GM12878 (cell line): ENCODE measurements at regions not wholly inside any gene's neighbourhood (a gene's known extent, or its start where the extent isn't known, plus 50 kb on each side); places are given as distances from the start of the nearest gene placed in this dataset.

Source experiments
- ATAC-seq: fragments of 200-7000 bp; cut with Tn5 transposase; 3 replicates; pipeline ENCODE4 v1.9.1; 2020; ENCODE audit warnings: mild to moderate bottlenecking, moderate library complexity
- BruUV-seq: library from RNA; stranded (reverse); fragments of 400-500 nt; replicated peaks from 2 replicates; lab custom pipeline; 2021; lab: Mats Ljungman, UMichigan
- CTCF ChIA-PET: fragments of 300-600 bp; sonication (Branson Sonifier 250); formaldehyde crosslinking; extraction: SDS; loops from one replicate; lab custom pipeline; 2021; ENCODE audit warnings: inconsistent platforms; lab: Yijun Ruan, JAX
- POLR2A ChIA-PET: fragments of 350-600 bp; formaldehyde crosslinking; extraction: SDS; loops from one replicate; lab custom pipeline; 2021; ENCODE audit warnings: inconsistent platforms; lab: Charles Lee
- RAD21 ChIA-PET: fragments of 300-600 bp; sonication (Branson Sonifier 250); formaldehyde crosslinking; loops from one replicate; lab custom pipeline; 2023; ENCODE audit warnings: antibody characterized with exemption; ENCODE audit not compliant: unreplicated experiment; lab: Charles Lee
- SMC1A ChIA-PET: fragments of 300-600 bp; sonication (Branson Sonifier 250); formaldehyde crosslinking; loops from one replicate; lab custom pipeline; 2023; ENCODE audit not compliant: unreplicated experiment, uncharacterized antibody; lab: Charles Lee
- DNase-seq: peaks from one replicate; pipeline ENCODE4 v3.0.0-alpha.2; 2011; ENCODE audit warnings: low read depth, low spot score
- FAIRE-seq: peaks from 3 replicates; lab custom pipeline; 2011; peaks lifted over from hg19 to GRCh38; lab: Jason Lieb, UNC
- H2AFZ ChIP-seq: 2 replicates; pipeline ENCODE4 v1.6.0; 2011; ENCODE audit warnings: low read depth, low read length, control low read depth; ENCODE audit not compliant: control insufficient read depth
- H3K27ac ChIP-seq: 2 replicates; pipeline ENCODE4 v1.5.1; 2011; ENCODE audit warnings: control low read depth; ENCODE audit not compliant: control insufficient read depth, insufficient read depth
- H3K27me3 ChIP-seq, 2 experiments: replicated peaks in 1 of 2; 2 replicates each; pipeline versions ENCODE4 v1.6.0 to v1.6.1; 2011; ENCODE audit warnings: low read length in 1 of 2; ENCODE audit not compliant: control insufficient read depth in 2 of 2, insufficient read depth in 2 of 2
- H3K36me3 ChIP-seq, 2 experiments: 2 replicates each; pipeline ENCODE4 v1.5.1; 2011; ENCODE audit warnings: low read length in 1 of 2; ENCODE audit not compliant: control insufficient read depth in 2 of 2, insufficient read depth in 2 of 2
- H3K4me1 ChIP-seq: 2 replicates; pipeline ENCODE4 v1.6.1; 2011; ENCODE audit warnings: mild to moderate bottlenecking, low read length, moderate library complexity, mixed read lengths; ENCODE audit not compliant: control insufficient read depth, insufficient read depth
- H3K4me2 ChIP-seq: 2 replicates; pipeline ENCODE4 v1.6.0; 2011; ENCODE audit warnings: control low read depth; ENCODE audit not compliant: control insufficient read depth, insufficient read depth
- H3K4me3 ChIP-seq: fragments of 200-600 bp; sonication (generic); 2 replicates; pipeline ENCODE4 v1.5.1; 2016
- H3K79me2 ChIP-seq: 2 replicates; pipeline ENCODE4 v1.6.0; 2011; ENCODE audit warnings: low read length; ENCODE audit not compliant: control insufficient read depth, insufficient read depth
- H3K9ac ChIP-seq: 2 replicates; pipeline ENCODE4 v1.8.0; 2011; ENCODE audit warnings: low read length, control low read depth, mixed read lengths; ENCODE audit not compliant: control insufficient read depth, insufficient read depth
- H3K9me3 ChIP-seq: replicated peaks from 3 replicates; pipeline ENCODE4 v1.5.1; 2011; ENCODE audit warnings: mild to moderate bottlenecking, low read length; ENCODE audit not compliant: control insufficient read depth, insufficient read depth
- H4K20me1 ChIP-seq: 2 replicates; pipeline ENCODE4 v1.6.0; 2011; ENCODE audit not compliant: control insufficient read depth, insufficient read depth
- ASH2L ChIP-seq: fragments of 300-600, 200-600 bp; sonication (generic); IDR thresholded peaks from 2 replicates; pipeline ENCODE4 v1.6.1; 2017; ENCODE audit warnings: low read depth, mild to moderate bottlenecking, borderline replicate concordance
- BCL11A ChIP-seq: IDR thresholded peaks from 2 replicates; pipeline ENCODE4 v1.6.1; 2011; ENCODE audit warnings: low read depth, low read length
- CHD2 ChIP-seq: IDR thresholded peaks from 2 replicates; pipeline ENCODE4 v1.6.1; 2011; ENCODE audit warnings: low read depth, low read length, improper control_type of control experiment, borderline replicate concordance
- LARP7 ChIP-seq: fragments of 450-650 bp; IDR thresholded peaks from 2 replicates; pipeline ENCODE4 v1.6.1; 2017; ENCODE audit warnings: mild to moderate bottlenecking
- NR2C1 ChIP-seq: fragments of 450-650 bp; IDR thresholded peaks from 2 replicates; pipeline ENCODE4 v1.6.1; 2017; ENCODE audit warnings: antibody characterized with exemption, mild to moderate bottlenecking, moderate library complexity
- PAX5 ChIP-seq: IDR thresholded peaks from 2 replicates; pipeline ENCODE4 v1.6.1; 2011; ENCODE audit warnings: low read depth, low read length, borderline replicate concordance
- RELA ChIP-seq: fragments of 450-650 bp; IDR thresholded peaks from 2 replicates; pipeline ENCODE4 v1.8.0; 2014; ENCODE audit warnings: borderline replicate concordance; ENCODE audit not compliant: partially characterized antibody
- SMARCA5 ChIP-seq: fragments of 450-650 bp; IDR thresholded peaks from 2 replicates; pipeline ENCODE4 v1.6.1; 2017; ENCODE audit warnings: mild to moderate bottlenecking
- TCF3 ChIP-seq: IDR thresholded peaks from 2 replicates; pipeline ENCODE4 v1.6.1; 2012; ENCODE audit warnings: low read depth, mild to moderate bottlenecking, low read length, borderline replicate concordance; ENCODE audit not compliant: insufficient read depth
- TCF7 ChIP-seq: IDR thresholded peaks from 2 replicates; pipeline ENCODE4 v1.6.1; 2014; ENCODE audit warnings: antibody characterized with exemption, borderline replicate concordance
- ZNF384 ChIP-seq: IDR thresholded peaks from 2 replicates; pipeline ENCODE4 v1.6.1; 2012; ENCODE audit warnings: low read depth, mild to moderate bottlenecking, low read length, improper control_type of control experiment, borderline replicate concordance
- WGBS: methylation state at CpG from one replicate; pipeline ENCODE4 v1.1.6; 2016; ENCODE audit warnings: low lambda C conversion rate; ENCODE audit not compliant: insufficient replicate concordance, insufficient coverage; ENCODE audit errors: missing lambda C conversion rate; 5-methylcytosine and 5-hydroxymethylcytosine counted together
- in situ Hi-C: fragments of 300-500 bp; cut with MboI; formaldehyde crosslinking; loops from 9 replicates; pipeline ENCODE4 v1.14.3; 2018; ENCODE audit warnings: mixed read lengths
- intact Hi-C: fragments of 100-400 bp; cut with micrococcal nuclease; formaldehyde crosslinking; loops from one replicate; pipeline ENCODE4 v1.14.2; 2022; ENCODE audit not compliant: unreplicated experiment
- TF ChIP-seq, protein P1 (sequence below): IDR thresholded peaks from 2 replicates; pipeline ENCODE4 v1.6.1; 2011; ENCODE audit warnings: low read depth, mild to moderate bottlenecking, low read length, moderate library complexity, borderline replicate concordance; ENCODE audit errors: extremely low read depth
- TF ChIP-seq, protein P2 (sequence below): IDR thresholded peaks from 2 replicates; pipeline ENCODE4 v1.6.1; 2012; ENCODE audit warnings: low read depth, low read length, improper control_type of control experiment
- TF ChIP-seq, protein P3 (sequence below): IDR thresholded peaks from 2 replicates; pipeline ENCODE4 v1.6.1; 2012; ENCODE audit warnings: improper control_type of control experiment, low read depth, low read length; ENCODE audit not compliant: insufficient replicate concordance
- TF ChIP-seq, protein P4 (sequence below): fragments of 450-650 bp; IDR thresholded peaks from 2 replicates; pipeline ENCODE4 v1.6.1; 2017; ENCODE audit warnings: mild to moderate bottlenecking, low read depth, inconsistent platforms; ENCODE audit not compliant: poor library complexity, severe bottlenecking

DNA sequence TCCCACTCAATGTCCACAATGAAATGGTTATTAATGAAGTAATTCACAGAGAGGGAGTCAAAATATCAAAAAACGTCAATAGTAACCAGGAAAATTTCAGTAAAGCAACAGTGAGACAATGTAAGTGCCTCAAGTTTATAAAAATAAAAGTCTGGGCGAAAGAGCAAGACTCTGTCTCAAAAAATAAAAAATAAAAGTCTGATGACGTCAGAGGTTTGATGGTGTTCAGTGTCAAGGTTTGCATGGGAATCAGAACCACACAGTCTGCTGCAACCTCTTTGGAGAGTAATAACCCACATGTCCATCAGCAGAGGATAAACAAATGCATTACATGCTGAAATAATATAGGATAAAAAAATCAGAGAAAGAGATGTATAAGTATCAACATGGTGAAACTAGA lies 152.4 kb downstream of the ASCL1 start:
- H3K4me3 ChIP-seq: no peak overlapping the region
- intact Hi-C loops: loop anchor here (5.0 to 10.0 kb wide), 3 partner anchors 118 to 262 kb away; no protein-coding TSS in a partner anchor
- SMC1A ChIA-PET: interaction anchor here (0.8 to 3.1 kb wide), 9 partner anchors 7 to 159 kb away, joined by 3 to 16 read pairs (median 3); no protein-coding TSS in a partner anchor
- no peak for TF ChIP-seq TCF3
- TF ChIP-seq ZNF384: no peak
- TF ChIP-seq PAX5: no peak
- TF ChIP-seq ASH2L: no peak
- no peak for TF ChIP-seq LARP7
- TF ChIP-seq, protein P1, sequence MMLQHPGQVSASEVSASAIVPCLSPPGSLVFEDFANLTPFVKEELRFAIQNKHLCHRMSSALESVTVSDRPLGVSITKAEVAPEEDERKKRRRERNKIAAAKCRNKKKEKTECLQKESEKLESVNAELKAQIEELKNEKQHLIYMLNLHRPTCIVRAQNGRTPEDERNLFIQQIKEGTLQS: no peak
- TF ChIP-seq SMARCA5: no peak
- no peak for TF ChIP-seq RELA
- no peak for TF ChIP-seq TCF7
- TF ChIP-seq BCL11A: no peak
- TF ChIP-seq, protein P2, sequence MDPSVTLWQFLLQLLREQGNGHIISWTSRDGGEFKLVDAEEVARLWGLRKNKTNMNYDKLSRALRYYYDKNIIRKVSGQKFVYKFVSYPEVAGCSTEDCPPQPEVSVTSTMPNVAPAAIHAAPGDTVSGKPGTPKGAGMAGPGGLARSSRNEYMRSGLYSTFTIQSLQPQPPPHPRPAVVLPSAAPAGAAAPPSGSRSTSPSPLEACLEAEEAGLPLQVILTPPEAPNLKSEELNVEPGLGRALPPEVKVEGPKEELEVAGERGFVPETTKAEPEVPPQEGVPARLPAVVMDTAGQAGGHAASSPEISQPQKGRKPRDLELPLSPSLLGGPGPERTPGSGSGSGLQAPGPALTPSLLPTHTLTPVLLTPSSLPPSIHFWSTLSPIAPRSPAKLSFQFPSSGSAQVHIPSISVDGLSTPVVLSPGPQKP: no peak
- TF ChIP-seq NR2C1: no peak
- TF ChIP-seq, protein P3, sequence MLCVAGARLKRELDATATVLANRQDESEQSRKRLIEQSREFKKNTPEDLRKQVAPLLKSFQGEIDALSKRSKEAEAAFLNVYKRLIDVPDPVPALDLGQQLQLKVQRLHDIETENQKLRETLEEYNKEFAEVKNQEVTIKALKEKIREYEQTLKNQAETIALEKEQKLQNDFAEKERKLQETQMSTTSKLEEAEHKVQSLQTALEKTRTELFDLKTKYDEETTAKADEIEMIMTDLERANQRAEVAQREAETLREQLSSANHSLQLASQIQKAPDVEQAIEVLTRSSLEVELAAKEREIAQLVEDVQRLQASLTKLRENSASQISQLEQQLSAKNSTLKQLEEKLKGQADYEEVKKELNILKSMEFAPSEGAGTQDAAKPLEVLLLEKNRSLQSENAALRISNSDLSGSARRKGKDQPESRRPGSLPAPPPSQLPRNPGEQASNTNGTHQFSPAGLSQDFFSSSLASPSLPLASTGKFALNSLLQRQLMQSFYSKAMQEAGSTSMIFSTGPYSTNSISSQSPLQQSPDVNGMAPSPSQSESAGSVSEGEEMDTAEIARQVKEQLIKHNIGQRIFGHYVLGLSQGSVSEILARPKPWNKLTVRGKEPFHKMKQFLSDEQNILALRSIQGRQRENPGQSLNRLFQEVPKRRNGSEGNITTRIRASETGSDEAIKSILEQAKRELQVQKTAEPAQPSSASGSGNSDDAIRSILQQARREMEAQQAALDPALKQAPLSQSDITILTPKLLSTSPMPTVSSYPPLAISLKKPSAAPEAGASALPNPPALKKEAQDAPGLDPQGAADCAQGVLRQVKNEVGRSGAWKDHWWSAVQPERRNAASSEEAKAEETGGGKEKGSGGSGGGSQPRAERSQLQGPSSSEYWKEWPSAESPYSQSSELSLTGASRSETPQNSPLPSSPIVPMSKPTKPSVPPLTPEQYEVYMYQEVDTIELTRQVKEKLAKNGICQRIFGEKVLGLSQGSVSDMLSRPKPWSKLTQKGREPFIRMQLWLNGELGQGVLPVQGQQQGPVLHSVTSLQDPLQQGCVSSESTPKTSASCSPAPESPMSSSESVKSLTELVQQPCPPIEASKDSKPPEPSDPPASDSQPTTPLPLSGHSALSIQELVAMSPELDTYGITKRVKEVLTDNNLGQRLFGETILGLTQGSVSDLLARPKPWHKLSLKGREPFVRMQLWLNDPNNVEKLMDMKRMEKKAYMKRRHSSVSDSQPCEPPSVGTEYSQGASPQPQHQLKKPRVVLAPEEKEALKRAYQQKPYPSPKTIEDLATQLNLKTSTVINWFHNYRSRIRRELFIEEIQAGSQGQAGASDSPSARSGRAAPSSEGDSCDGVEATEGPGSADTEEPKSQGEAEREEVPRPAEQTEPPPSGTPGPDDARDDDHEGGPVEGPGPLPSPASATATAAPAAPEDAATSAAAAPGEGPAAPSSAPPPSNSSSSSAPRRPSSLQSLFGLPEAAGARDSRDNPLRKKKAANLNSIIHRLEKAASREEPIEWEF: no peak
- no peak for TF ChIP-seq CHD2
- TF ChIP-seq, protein P4, sequence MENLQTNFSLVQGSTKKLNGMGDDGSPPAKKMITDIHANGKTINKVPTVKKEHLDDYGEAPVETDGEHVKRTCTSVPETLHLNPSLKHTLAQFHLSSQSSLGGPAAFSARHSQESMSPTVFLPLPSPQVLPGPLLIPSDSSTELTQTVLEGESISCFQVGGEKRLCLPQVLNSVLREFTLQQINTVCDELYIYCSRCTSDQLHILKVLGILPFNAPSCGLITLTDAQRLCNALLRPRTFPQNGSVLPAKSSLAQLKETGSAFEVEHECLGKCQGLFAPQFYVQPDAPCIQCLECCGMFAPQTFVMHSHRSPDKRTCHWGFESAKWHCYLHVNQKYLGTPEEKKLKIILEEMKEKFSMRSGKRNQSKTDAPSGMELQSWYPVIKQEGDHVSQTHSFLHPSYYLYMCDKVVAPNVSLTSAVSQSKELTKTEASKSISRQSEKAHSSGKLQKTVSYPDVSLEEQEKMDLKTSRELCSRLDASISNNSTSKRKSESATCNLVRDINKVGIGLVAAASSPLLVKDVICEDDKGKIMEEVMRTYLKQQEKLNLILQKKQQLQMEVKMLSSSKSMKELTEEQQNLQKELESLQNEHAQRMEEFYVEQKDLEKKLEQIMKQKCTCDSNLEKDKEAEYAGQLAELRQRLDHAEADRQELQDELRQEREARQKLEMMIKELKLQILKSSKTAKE: no peak

More for the DNA sequence above, 152.4 kb downstream of the ASCL1 start:
- no TSS peak for BruUV-seq
- in situ Hi-C loops: loop anchor here (10.0 kb wide), 1 partner anchor 1175 kb away; no protein-coding TSS in a partner anchor
- peaks cover 2% of the 10 kb centered on the region; the same call in 2 of the 3 replicates for H3K9me3 ChIP-seq
- no peak for FAIRE-seq
- ChIA-PET RAD21 (interaction anchor here (0.9 to 1.6 kb wide), 3 partner anchors 72 to 227 kb away, joined by 3 to 6 read pairs (median 5); no protein-coding TSS in a partner anchor), CTCF (interaction anchor here (1.2 to 1.4 kb wide), 2 partner anchors 73 to 161 kb away, joined by 3 to 5 read pairs; no protein-coding TSS in a partner anchor), POLR2A (no interaction called here)
- no peaks in the 10 kb centered on the region for H3K36me3 ChIP-seq
- peaks cover 23% of the 10 kb centered on the region; the same call in 1 of the 2 replicates for H3K4me1 ChIP-seq
- no peak overlapping the region for H2AFZ ChIP-seq
- WGBS: 66% methylated on average over 3 of the region's 3 CpGs
- H3K4me2 ChIP-seq: no peak overlapping the region
- ATAC-seq: no peak
- no peaks in the 10 kb centered on the region for H3K27me3 ChIP-seq
- DNase-seq: no peak
- no peak overlapping the region for H3K27ac ChIP-seq
- no peaks in the 10 kb centered on the region for H3K79me2 ChIP-seq
- H3K9ac ChIP-seq: no peak overlapping the region
- no peaks in the 10 kb centered on the region for H4K20me1 ChIP-seq
